WTC11 (cell line): ENCODE measurements at regions not wholly inside any gene's neighbourhood (a gene's known extent, or its start where the extent isn't known, plus 50 kb on each side); places are given as distances from the start of the nearest gene placed in this dataset.

Experiments
- CREB1 ChIP-seq: sonication (generic); formaldehyde crosslinking; IDR thresholded peaks from 2 replicates; pipeline ENCODE4 v1.8.0; 2023; ENCODE audit warnings: mild to moderate bottlenecking, missing genetic modification reagents
- ZNF232 ChIP-seq: sonication (generic); formaldehyde crosslinking; IDR thresholded peaks from 2 replicates; pipeline ENCODE4 v1.8.0; 2022; ENCODE audit warnings: mild to moderate bottlenecking, missing genetic modification reagents
- ZNF263 ChIP-seq: sonication (generic); formaldehyde crosslinking; IDR thresholded peaks from 2 replicates; pipeline ENCODE4 v1.8.1; 2022; ENCODE audit warnings: low read depth, mild to moderate bottlenecking, moderate library complexity, missing genetic modification reagents
- TF ChIP-seq, protein P1 (sequence below): fragments of 200-600 bp; IDR thresholded peaks from 2 replicates; pipeline ENCODE4 v1.8.0; 2022; ENCODE audit warnings: antibody characterized with exemption
- TF ChIP-seq, protein P2 (sequence below): fragments of 250-450 bp; sonication (Bioruptor Pico); IDR thresholded peaks from 2 replicates; pipeline ENCODE4 v1.9.0; 2021; ENCODE audit warnings: mild to moderate bottlenecking
- TF ChIP-seq, protein P3 (sequence below): sonication (generic); formaldehyde crosslinking; IDR thresholded peaks from 2 replicates; pipeline ENCODE4 v1.8.0; 2022; ENCODE audit warnings: missing genetic modification reagents
- TF ChIP-seq, protein P4 (sequence below): fragments of 250-450 bp; sonication (Bioruptor Pico); IDR thresholded peaks from 2 replicates; pipeline ENCODE4 v2.1.2; 2022; ENCODE audit warnings: mild to moderate bottlenecking, moderate library complexity

DNA sequence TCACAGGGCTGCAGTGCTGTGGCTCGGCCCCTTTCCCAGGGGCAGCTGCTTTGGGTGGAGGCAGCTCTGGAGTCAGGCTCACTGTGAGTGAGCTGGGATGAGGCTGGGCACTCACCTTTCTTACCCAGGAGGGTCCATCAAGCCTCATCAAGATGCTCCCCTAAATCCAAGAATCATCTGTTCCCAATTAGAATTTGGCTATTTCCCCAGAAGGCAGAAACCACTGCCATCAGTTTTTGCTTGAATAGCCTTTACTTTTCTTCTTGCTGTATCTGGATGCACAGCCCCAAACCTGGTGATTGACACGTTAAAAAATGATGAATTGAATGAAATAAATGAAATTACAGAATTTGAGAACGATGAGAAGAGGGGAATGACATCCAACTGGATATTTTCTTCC is 74.3 kb upstream of the LYZL1 start:
- TF ChIP-seq, protein P1, sequence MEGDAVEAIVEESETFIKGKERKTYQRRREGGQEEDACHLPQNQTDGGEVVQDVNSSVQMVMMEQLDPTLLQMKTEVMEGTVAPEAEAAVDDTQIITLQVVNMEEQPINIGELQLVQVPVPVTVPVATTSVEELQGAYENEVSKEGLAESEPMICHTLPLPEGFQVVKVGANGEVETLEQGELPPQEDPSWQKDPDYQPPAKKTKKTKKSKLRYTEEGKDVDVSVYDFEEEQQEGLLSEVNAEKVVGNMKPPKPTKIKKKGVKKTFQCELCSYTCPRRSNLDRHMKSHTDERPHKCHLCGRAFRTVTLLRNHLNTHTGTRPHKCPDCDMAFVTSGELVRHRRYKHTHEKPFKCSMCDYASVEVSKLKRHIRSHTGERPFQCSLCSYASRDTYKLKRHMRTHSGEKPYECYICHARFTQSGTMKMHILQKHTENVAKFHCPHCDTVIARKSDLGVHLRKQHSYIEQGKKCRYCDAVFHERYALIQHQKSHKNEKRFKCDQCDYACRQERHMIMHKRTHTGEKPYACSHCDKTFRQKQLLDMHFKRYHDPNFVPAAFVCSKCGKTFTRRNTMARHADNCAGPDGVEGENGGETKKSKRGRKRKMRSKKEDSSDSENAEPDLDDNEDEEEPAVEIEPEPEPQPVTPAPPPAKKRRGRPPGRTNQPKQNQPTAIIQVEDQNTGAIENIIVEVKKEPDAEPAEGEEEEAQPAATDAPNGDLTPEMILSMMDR: no peak
- TF ChIP-seq, protein P2, sequence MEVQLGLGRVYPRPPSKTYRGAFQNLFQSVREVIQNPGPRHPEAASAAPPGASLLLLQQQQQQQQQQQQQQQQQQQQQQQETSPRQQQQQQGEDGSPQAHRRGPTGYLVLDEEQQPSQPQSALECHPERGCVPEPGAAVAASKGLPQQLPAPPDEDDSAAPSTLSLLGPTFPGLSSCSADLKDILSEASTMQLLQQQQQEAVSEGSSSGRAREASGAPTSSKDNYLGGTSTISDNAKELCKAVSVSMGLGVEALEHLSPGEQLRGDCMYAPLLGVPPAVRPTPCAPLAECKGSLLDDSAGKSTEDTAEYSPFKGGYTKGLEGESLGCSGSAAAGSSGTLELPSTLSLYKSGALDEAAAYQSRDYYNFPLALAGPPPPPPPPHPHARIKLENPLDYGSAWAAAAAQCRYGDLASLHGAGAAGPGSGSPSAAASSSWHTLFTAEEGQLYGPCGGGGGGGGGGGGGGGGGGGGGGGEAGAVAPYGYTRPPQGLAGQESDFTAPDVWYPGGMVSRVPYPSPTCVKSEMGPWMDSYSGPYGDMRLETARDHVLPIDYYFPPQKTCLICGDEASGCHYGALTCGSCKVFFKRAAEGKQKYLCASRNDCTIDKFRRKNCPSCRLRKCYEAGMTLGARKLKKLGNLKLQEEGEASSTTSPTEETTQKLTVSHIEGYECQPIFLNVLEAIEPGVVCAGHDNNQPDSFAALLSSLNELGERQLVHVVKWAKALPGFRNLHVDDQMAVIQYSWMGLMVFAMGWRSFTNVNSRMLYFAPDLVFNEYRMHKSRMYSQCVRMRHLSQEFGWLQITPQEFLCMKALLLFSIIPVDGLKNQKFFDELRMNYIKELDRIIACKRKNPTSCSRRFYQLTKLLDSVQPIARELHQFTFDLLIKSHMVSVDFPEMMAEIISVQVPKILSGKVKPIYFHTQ (CRISPR knock-in tag): no peak
- TF ChIP-seq, protein P3, sequence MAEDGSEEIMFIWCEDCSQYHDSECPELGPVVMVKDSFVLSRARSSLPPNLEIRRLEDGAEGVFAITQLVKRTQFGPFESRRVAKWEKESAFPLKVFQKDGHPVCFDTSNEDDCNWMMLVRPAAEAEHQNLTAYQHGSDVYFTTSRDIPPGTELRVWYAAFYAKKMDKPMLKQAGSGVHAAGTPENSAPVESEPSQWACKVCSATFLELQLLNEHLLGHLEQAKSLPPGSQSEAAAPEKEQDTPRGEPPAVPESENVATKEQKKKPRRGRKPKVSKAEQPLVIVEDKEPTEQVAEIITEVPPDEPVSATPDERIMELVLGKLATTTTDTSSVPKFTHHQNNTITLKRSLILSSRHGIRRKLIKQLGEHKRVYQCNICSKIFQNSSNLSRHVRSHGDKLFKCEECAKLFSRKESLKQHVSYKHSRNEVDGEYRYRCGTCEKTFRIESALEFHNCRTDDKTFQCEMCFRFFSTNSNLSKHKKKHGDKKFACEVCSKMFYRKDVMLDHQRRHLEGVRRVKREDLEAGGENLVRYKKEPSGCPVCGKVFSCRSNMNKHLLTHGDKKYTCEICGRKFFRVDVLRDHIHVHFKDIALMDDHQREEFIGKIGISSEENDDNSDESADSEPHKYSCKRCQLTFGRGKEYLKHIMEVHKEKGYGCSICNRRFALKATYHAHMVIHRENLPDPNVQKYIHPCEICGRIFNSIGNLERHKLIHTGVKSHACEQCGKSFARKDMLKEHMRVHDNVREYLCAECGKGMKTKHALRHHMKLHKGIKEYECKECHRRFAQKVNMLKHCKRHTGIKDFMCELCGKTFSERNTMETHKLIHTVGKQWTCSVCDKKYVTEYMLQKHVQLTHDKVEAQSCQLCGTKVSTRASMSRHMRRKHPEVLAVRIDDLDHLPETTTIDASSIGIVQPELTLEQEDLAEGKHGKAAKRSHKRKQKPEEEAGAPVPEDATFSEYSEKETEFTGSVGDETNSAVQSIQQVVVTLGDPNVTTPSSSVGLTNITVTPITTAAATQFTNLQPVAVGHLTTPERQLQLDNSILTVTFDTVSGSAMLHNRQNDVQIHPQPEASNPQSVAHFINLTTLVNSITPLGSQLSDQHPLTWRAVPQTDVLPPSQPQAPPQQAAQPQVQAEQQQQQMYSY (CRISPR knock-in tag): no peak
- TF ChIP-seq, protein P4, sequence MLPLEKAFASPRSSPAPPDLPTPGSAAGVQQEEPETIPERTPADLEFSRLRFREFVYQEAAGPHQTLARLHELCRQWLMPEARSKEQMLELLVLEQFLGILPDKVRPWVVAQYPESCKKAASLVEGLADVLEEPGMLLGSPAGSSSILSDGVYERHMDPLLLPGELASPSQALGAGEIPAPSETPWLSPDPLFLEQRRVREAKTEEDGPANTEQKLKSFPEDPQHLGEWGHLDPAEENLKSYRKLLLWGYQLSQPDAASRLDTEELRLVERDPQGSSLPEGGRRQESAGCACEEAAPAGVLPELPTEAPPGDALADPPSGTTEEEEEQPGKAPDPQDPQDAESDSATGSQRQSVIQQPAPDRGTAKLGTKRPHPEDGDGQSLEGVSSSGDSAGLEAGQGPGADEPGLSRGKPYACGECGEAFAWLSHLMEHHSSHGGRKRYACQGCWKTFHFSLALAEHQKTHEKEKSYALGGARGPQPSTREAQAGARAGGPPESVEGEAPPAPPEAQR (CRISPR knock-in tag): no peak
- no peak for TF ChIP-seq CREB1
- no peak for TF ChIP-seq ZNF263 (CRISPR knock-in tag)
- TF ChIP-seq ZNF232: no peak
